ENCODE measurements at regions not wholly inside any gene's neighbourhood (a gene's known extent, or its start where the extent isn't known, plus 50 kb on each side); places are given as distances from the start of the nearest gene placed in this dataset.
A peak's percentile ranks its signal among the peaks of the same experiment; 100 is the strongest.
"Not testable (repeated sequence)": the region's sequence is repeated elsewhere in the genome, so short reads cannot be mapped to it uniquely, and the experiment has no call there.

GRCh38 chr13:73521985-73522524 lies 463.2 kb downstream of the KLF5 start:
- DNase-seq (ENCODE audit: low spot score) = peak; percentile 50

GRCh38 chr13:73521290-73521624 lies 462.5 kb downstream of the KLF5 start:
- peak; percentile 43 for DNase-seq (ENCODE audit: low spot score)

- DNase-seq (ENCODE audit: low spot score) = no peak
Measured at GRCh38 chr13:73520566-73521289, 461.9 kb downstream of the KLF5 start.

GRCh38 chr13:73520135-73520534 lies 461.3 kb downstream of the KLF5 start:
- not testable (repeated sequence) for DNase-seq (ENCODE audit: low spot score)

- DNase-seq (ENCODE audit: low spot score) = no peak
Measured at GRCh38 chr13:73519396-73520116, 460.8 kb downstream of the KLF5 start.

GRCh38 chr13:73517766-73518165 lies 459.0 kb downstream of the KLF5 start:
- DNase-seq (ENCODE audit: low spot score) = no peak

- DNase-seq (ENCODE audit: low spot score) = no peak
Measured at GRCh38 chr13:73516731-73517130, 457.9 kb downstream of the KLF5 start.

- DNase-seq (ENCODE audit: low spot score) = no peak
Measured at GRCh38 chr13:73514208-73514607, 455.4 kb downstream of the KLF5 start.

GRCh38 chr13:73513751-73514150 lies 454.9 kb downstream of the KLF5 start:
- no peak for DNase-seq (ENCODE audit: low spot score)

- no peak for DNase-seq (ENCODE audit: low spot score)
Measured at GRCh38 chr13:73508841-73509240, 450.0 kb downstream of the KLF5 start.

- DNase-seq (ENCODE audit: low spot score) = no peak
Measured at GRCh38 chr13:73505376-73505890, 446.6 kb downstream of the KLF5 start.

GRCh38 chr13:73499695-73500094 lies 440.9 kb downstream of the KLF5 start:
- no peak for DNase-seq (ENCODE audit: low spot score)

GRCh38 chr13:73497430-73497829 lies 438.6 kb downstream of the KLF5 start:
- DNase-seq (ENCODE audit: low spot score) = no peak

GRCh38 chr13:73496711-73497110 lies 437.9 kb downstream of the KLF5 start:
- no peak for DNase-seq (ENCODE audit: low spot score)

GRCh38 chr13:73492811-73493210 lies 434.0 kb downstream of the KLF5 start:
- no peak for DNase-seq (ENCODE audit: low spot score)

- no peak for DNase-seq (ENCODE audit: low spot score)
Measured at GRCh38 chr13:73482556-73482955, 423.8 kb downstream of the KLF5 start.

- no peak for DNase-seq (ENCODE audit: low spot score)
Measured at GRCh38 chr13:73481886-73482445, 423.2 kb downstream of the KLF5 start.

GRCh38 chr13:73480779-73481559 lies 422.2 kb downstream of the KLF5 start:
- DNase-seq (ENCODE audit: low spot score) = no peak

GRCh38 chr13:73479856-73480255 lies 421.1 kb downstream of the KLF5 start:
- no peak for DNase-seq (ENCODE audit: low spot score)

- DNase-seq (ENCODE audit: low spot score) = no peak
Measured at GRCh38 chr13:73479351-73479750, 420.5 kb downstream of the KLF5 start.

GRCh38 chr13:73477441-73477840 lies 418.6 kb downstream of the KLF5 start:
- no peak for DNase-seq (ENCODE audit: low spot score)

GRCh38 chr13:73473016-73473415 lies 414.2 kb downstream of the KLF5 start:
- DNase-seq (ENCODE audit: low spot score) = no peak

Data from HT-29 (cell line).